HEK293 (cell line): ENCODE measurements at regions not wholly inside any gene's neighbourhood (a gene's known extent, or its start where the extent isn't known, plus 50 kb on each side); places are given as distances from the start of the nearest gene placed in this dataset.

ENCODE experiments used
- CTCF ChIP-seq: fragments of 450-650 bp; formaldehyde crosslinking; IDR thresholded peaks from 2 replicates; pipeline ENCODE4 v1.5.1; 2016; ENCODE audit warnings: missing biosample characterization, missing genetic modification characterization
- HOXA7 ChIP-seq: sonication (generic); formaldehyde crosslinking; IDR thresholded peaks from 2 replicates; pipeline ENCODE4 v1.8.1; 2022; ENCODE audit warnings: missing genetic modification reagents, borderline replicate concordance
- REST ChIP-seq: fragments of 450-650 bp; formaldehyde crosslinking; IDR thresholded peaks from 2 replicates; pipeline ENCODE4 v1.5.1; 2016; ENCODE audit warnings: missing biosample characterization, missing genetic modification characterization
- ZNF248 ChIP-seq: fragments of 450-650 bp; formaldehyde crosslinking; IDR thresholded peaks from 2 replicates; pipeline ENCODE4 v1.5.1; 2017; ENCODE audit warnings: missing biosample characterization, missing genetic modification characterization
- ZNF274 ChIP-seq, 2 experiments: fragments of 200-500 bp in 1 of 2; fragments of 450-650 bp in 1 of 2; sonication (Bioruptor generic) in 1 of 2; formaldehyde crosslinking in 1 of 2; IDR thresholded peaks; 2 replicates each; pipeline versions ENCODE4 v1.5.1 to v1.6.1; 2014 to 2016; ENCODE audit warnings: borderline replicate concordance in 1 of 2, inconsistent platforms in 1 of 2, low read length in 1 of 2, missing biosample characterization in 1 of 2, missing genetic modification characterization in 1 of 2
- ZNF394 ChIP-seq: fragments of 450-650 bp; formaldehyde crosslinking; IDR thresholded peaks from 2 replicates; pipeline ENCODE4 v1.5.1; 2016; ENCODE audit warnings: missing biosample characterization, missing genetic modification characterization, mild to moderate bottlenecking, moderate library complexity, borderline replicate concordance
- ZNF423 ChIP-seq: fragments of 450-650 bp; formaldehyde crosslinking; IDR thresholded peaks from 2 replicates; pipeline ENCODE4 v1.5.1; 2016; ENCODE audit warnings: missing biosample characterization, missing genetic modification characterization
- ZNF585B ChIP-seq: fragments of 450-650 bp; formaldehyde crosslinking; IDR thresholded peaks from 2 replicates; pipeline ENCODE4 v1.5.1; 2016; ENCODE audit warnings: missing biosample characterization, missing genetic modification characterization
- ZNF596 ChIP-seq: fragments of 450-650 bp; IDR thresholded peaks from 2 replicates; pipeline ENCODE4 v1.5.0; 2018; ENCODE audit warnings: missing biosample characterization, mild to moderate bottlenecking, missing genetic modification characterization, moderate library complexity

GRCh38 chr3:160174621-160175020 lies 50.6 kb upstream of the C3orf80 start:
- TF ChIP-seq ZNF596 (tag by site-specific recombination) (no peak), HOXA7 (CRISPR knock-in tag) (no peak), REST (no peak), ZNF585B (no peak), ZNF274 (IDR thresholded peaks at IDR 0.05; ENCODE audit: low read length) (no peak), ZNF274 (tag by site-specific recombination; IDR thresholded peaks at IDR 0.05; ENCODE audit: borderline replicate concordance) (no peak), CTCF (tag by site-specific recombination) (no peak), ZNF423 (tag by site-specific recombination) (no peak), ZNF394 (tag by site-specific recombination) (no peak), ZNF248 (no peak)
